D721Med (cell line): ENCODE measurements at regions not wholly inside any gene's neighbourhood (a gene's known extent, or its start where the extent isn't known, plus 50 kb on each side); places are given as distances from the start of the nearest gene placed in this dataset.

Source experiments
- DNase-seq: peaks from one replicate; pipeline ENCODE4 v3.0.0; 2011; ENCODE audit warnings: low spot score; ENCODE audit not compliant: insufficient read length
- FAIRE-seq: peaks from 2 replicates; lab custom pipeline; 2011; peaks lifted over from hg19 to GRCh38; lab: Jason Lieb, UNC
- TF ChIP-seq, protein P1 (sequence below): IDR thresholded peaks from 2 replicates; pipeline ENCODE4 v1.5.1; 2012; ENCODE audit warnings: mild to moderate bottlenecking, control low read depth; ENCODE audit not compliant: insufficient read depth; ENCODE audit errors: missing control alignments

DNA sequence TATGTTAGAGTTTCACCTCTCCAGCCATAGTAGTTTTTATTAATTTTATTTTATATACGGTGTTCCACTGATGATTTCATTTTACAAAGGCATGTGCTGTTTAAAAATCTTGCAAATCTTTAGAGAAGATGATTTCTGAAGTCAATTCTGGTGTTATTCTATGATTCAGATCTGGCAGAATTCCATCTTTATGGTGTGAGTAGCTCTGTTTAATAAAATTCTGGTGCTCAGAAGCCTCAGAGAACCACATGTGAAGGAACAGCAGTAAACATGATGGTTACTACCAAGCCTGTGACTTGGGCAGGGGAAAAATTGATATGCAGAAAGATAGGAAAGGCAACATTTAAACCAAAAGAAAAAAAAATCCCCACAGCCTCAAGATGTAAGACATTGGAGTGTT is 299.7 kb downstream of the NPR3 start:
- FAIRE-seq, result no peak
- TF ChIP-seq, protein P1, sequence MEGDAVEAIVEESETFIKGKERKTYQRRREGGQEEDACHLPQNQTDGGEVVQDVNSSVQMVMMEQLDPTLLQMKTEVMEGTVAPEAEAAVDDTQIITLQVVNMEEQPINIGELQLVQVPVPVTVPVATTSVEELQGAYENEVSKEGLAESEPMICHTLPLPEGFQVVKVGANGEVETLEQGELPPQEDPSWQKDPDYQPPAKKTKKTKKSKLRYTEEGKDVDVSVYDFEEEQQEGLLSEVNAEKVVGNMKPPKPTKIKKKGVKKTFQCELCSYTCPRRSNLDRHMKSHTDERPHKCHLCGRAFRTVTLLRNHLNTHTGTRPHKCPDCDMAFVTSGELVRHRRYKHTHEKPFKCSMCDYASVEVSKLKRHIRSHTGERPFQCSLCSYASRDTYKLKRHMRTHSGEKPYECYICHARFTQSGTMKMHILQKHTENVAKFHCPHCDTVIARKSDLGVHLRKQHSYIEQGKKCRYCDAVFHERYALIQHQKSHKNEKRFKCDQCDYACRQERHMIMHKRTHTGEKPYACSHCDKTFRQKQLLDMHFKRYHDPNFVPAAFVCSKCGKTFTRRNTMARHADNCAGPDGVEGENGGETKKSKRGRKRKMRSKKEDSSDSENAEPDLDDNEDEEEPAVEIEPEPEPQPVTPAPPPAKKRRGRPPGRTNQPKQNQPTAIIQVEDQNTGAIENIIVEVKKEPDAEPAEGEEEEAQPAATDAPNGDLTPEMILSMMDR, result no peak
- no peak for DNase-seq

DNA sequence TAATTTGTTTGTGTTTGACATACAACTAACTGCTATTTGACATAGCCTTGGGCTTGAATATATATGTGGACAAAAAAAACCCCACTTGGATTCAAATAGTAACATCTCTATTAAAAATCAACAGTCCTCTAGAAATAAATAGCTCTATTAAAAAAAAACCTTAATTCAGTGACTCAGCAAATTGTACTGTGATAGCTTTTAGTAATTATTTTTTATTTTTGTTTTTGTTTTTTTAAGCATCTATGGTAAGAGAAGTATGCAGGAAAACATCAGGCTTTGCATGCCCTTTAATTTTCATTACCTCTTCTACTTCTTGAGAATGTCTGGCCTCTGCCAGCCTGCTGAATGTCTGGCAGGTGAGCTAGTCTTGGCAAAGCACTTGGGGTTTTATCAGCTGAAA is 300.7 kb downstream of the NPR3 start:
- TF ChIP-seq, protein P1, result no peak
- no peak for FAIRE-seq
- no peak for DNase-seq

DNA sequence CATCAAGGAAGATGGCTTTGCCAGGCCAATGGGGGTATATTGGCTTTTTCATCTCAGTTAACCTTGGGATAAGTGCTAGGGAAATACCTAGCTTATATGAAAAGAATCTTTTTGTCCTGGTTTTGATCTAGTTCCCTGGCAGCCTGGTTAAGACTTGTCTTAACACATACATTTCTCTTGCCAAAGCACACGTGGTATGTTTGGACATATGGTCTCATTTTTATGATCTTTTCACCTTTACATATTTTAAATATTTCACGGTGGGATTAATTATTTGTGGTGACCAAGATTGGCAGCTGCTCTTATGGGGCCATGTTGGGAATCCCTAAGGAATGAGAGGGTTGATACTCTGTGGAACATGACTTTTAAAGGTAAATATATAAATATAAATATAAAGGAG is 312.5 kb downstream of the NPR3 start:
- no peak for FAIRE-seq
- DNase-seq, result no peak
- TF ChIP-seq, protein P1, result no peak

DNA sequence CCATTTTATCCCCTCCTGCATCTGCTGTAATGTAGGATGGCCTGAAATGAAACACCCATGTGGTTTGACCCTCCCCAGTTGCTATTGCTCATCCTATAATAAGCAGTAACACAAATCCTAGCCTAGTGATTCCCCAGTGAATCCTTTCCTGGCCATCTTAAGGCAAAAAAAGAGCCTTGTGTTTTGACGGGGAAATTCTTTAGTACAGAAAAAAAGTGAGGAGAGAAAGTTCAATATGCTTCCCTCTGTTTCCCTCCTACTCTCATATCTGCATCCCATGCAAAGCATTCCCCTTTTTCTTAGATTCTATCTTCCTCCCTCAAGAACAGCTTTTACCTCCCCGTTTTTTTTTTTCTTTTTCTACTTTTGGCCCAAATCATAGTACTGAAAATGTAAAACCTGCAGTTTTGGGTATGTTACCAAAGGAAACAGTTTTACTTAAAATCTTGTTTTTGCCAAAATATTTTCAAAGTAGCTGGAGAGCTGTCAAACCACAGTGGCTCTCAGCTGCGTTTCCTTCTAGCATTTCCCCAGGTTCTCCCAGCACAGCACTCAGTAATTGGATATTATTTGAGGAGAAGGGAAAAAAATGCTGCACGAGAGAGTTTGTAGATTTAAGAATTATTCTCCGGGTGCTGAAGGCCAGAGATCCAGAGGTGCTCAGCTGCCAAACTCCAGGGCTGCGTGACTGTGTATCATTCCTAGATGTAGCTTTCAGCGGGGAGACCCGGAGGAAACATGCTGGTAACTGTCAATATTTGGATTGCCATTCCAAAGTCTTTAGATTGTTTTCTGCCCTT is 321.4 kb downstream of the NPR3 start:
- TF ChIP-seq, protein P1, result no peak

DNA sequence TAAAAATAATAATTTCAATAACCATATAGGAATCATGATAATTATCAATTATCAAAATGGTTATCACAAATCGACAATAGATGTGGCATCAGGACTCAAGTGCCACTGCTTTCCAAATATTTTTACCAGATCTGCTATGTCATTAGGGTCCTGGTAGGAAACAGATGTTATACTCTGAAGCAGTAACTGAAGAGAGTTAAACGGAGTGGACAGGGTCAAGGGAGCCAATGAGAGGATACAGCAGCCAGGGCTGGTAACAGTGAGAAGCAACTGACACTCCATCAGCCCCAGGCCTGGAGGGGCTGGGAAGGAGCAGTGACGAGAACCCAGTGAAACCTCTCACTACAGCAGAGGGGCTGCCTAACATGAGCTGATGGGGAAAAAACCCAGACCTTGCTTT is 322.4 kb downstream of the NPR3 start:
- TF ChIP-seq, protein P1, result no peak
- DNase-seq (no peak), FAIRE-seq (no peak)

More for the DNA sequence above, 321.4 kb downstream of the NPR3 start:
- DNase-seq, result no peak
- no peak for FAIRE-seq

DNA sequence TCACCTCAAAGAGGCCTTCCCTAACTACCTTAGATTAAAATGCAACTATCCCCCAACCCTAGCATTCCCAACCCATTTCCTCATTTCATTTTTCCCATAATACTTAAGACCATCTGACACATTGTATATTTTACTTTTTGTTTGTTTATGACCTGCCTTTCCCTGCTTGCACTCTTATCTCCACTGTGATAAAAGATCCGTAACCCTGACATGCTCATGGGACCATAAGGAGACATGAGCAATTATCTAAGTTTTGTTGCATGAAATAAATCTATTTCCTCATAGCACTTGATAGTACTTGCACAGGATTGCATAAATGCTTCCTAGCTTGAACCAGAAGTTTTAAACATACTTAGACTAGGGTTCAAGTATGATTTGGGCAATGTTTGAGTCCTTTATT is 323.7 kb downstream of the NPR3 start:
- TF ChIP-seq, protein P1, result no peak
- no peak for DNase-seq
- FAIRE-seq, result no peak

DNA sequence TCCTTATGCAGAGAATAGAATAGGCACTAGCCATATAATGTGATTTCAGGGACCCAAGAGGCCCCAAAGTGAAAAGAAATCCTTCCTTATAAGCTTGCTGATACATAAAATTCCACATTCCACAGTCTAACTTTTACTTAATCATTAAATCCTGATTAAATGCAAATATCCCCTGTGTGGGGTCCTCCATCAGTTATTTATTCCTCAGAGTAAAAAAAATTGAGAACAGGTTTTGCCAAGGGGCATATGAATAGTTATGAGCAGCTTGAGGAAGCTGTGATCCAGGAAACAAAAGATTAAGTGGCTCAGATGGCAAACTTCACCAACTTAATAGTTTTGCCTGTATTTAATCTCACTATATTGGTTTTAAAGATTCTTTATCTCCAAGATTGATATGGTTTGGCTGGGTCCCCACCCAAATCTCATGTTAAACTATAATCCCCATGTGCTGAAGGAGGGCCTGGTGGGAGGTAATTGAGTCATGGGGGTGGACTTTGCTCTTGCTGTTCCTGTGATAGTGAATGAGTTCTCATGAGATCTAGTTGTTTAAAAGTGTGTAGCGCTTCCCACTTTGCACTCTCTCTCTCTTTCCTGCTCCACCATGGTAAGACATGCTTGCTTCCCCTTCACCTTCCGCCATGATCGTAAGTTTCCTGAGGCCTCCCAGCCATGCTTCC is 324.9 kb downstream of the NPR3 start:
- no peak for FAIRE-seq
- TF ChIP-seq, protein P1, result no peak

More for the DNA sequence above, 324.9 kb downstream of the NPR3 start:
- no peak for DNase-seq
